Inflammatory macrophage treated with lipopolysaccharide for 4 hours (primary cell): ENCODE measurements at regions not wholly inside any gene's neighbourhood (a gene's known extent, or its start where the extent isn't known, plus 50 kb on each side); places are given as distances from the start of the nearest gene placed in this dataset.
"Not testable (repeated sequence)": the region's sequence is repeated elsewhere in the genome, so short reads cannot be mapped to it uniquely, and the experiment has no call there.

ENCODE experiments used
- DNase-seq: peaks from one replicate; pipeline ENCODE4 v3.0.0-alpha.2; 2020

DNA sequence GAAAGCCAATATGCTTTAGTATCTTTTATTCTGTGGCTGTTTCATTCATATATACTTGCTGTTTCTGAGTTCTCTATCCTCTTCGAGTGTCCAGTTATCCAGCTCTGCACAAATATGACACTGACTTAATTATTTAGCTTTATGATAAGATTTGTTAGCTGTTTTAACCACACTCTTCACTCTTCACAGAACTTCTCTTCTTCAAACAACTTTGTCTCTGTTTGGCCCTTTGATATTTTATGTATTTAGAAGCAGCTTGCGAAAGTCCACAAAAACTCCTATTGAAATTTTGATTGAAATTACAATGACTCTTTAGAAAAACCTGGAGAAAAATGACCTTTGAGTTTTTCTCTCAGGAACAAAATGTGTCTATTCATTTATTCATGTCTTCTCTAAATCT lies 407.0 kb downstream of the CPS1 start:
- DNase-seq, result no peak

DNA sequence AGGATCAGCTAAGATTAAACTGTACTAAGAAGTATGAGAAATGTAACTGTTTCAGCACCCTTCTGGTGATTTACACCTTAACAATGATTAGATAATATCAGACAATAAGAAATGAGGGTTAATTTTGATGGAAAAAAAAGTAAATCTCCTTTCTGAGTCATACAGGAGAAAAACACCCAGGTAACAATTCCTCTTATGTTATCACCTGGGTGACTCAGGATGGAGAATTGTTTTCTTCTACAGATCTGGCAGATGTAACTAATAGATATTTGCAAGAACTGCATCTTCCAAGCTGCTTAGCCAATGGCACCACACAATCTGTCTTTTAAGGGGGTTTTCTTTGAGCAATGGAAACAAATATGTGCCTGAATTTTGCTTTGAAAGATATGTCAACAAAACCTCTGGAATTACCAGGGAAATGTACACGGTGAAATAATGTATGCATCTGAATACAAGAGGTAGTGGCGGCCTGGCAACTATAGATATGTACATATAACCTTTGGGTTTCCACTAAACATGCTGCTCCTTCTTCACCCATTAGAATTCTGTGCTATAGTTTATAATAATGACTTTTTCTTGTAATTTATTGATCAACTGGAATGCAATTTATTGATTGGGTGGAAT lies 407.9 kb downstream of the CPS1 start:
- DNase-seq, result no peak

GRCh38 chr2:210965472-210965871 lies 409.1 kb downstream of the CPS1 start:
- no peak for DNase-seq

- no peak for DNase-seq
These were observed 409.9 kb downstream of the CPS1 start for GRCh38 chr2:210966330-210966729.

DNA sequence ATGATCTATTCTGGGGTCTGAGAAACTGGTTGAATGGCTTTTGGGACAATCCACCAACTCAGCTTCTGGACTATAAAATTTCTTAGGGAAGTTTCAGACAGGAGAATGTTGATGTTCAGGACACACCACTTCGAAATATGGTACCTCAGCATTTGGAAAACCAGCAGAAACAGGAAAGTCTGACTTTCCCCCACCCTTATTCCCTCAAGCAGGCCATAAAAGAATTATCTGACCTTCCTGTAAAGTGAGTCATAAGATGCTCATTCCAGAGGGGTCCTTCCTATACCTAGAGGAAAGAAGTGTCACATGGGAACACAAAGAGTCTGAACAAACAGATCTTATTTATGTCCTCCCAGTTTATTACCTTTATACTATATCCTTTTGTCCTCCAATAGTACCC lies 415.0 kb downstream of the CPS1 start:
- no peak for DNase-seq

GRCh38 chr2:210986806-210987205 lies 430.4 kb downstream of the CPS1 start:
- not testable (repeated sequence) for DNase-seq

DNA sequence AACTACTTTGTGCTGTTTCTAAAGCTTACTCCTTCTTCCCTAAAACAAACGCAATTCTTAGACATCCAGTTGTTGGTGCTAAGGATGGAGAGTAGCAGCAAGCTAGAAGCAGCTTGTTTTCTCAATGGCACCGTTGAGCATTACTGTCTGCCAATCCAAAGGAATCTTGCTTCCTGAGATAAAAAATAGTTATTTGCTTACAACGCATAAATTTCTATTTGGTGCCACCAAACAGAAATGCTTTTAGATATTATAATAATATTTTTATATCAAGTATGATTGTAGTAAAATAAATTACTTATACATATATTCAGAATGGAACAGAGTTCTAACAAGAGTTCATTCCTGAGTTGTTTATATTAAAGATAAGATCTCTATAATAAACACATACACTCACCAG lies 434.7 kb downstream of the CPS1 start:
- DNase-seq, result no peak

DNA sequence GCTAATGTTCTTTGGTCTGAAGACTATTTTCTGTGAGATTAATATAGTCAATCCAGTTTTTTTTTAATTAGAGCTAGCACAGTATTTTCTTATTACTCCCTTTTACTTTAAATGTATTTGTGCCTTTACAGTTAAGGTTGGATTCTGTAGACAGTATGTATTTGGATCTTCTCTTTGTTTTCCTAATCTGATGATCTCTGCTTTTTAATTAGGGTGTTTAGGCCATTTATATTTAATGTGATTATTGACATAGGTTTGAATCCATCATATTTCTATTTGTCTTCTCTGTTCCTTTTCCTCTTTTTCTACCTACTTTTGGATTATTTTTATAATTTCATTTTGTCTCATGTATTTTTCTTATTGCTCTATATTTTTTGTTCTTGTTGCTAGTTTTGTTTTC lies 437.7 kb downstream of the CPS1 start:
- no peak for DNase-seq

DNA sequence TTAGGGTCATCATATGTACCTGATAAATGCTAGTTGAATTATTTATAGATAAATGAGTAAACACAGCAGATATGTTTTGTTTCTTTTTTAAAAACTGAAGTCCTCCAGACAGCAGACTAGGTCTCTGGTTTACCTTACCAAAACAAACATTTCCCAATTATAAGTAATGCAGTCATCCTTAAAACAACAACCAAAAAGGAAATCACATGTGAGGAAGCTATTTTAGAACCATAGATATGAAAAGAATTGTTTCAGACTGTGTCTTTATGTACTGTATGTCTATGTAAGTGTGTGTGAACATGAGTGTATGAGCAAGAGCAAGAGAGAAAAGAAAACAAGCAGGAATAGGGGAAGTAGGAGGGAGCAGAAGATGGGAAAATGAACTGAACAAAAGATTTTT lies 441.0 kb downstream of the CPS1 start:
- no peak for DNase-seq

DNA sequence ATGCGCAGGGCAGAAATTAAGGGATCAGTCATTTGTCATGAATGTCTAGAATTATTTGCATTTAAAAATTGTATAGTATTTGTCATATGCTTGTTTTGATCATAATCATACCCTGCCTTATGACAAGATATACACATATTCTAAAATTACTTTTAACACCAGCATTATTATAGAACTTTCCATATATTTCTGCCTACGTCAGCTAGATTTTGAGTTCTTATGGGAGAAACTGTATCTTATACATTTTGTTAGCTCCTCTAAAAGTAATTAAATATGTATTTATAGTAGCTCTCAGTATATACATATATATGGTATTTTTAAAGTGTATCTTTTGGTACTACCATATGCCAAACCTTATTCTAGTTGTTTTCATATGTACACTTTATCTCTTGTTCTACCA lies 441.9 kb downstream of the CPS1 start:
- no peak for DNase-seq

DNA sequence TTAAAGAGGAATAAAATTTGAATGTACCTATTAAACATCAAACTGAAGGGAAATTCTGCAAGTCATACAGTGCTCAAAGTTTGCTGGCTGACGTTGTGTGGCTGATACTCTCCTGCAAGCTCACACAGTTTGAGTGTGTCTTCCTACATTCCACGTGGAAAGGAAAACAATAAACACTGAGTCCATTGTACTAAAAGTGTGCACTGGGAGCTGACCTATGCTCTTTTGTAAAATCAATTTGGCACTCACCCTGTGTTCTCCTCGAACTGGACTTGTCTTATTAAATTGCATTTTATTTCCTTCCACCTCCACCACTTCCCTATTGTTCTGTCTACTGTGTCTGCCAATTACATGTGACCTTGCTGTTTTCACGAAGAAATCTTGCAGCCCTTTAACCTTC lies 458.0 kb downstream of the CPS1 start:
- no peak for DNase-seq

DNA sequence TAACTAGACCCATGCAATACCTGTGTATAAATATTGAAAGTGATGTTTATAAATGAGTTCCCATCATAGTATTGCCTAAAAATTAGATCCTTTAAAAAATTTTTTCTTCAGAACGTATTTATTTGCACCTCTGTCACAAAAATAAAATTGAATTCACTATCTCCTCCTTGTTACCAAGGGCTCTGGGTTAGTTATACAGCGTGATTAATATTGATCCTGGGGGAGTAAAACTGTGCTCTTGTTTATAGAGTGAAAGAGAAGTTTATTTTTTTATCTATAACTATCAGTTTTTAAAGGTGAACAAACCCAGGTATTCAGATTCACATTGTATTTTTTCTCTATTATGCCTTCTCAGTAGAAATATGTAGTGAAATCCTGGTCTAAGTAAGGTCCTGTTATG lies 458.5 kb downstream of the CPS1 start:
- DNase-seq, result no peak

- DNase-seq, result not testable (repeated sequence)
These were observed 468.7 kb downstream of the CPS1 start for GRCh38 chr2:211025089-211025488.

GRCh38 chr2:211026109-211026508 lies 469.7 kb downstream of the CPS1 start:
- no peak for DNase-seq

GRCh38 chr2:211027976-211028375 lies 471.6 kb downstream of the CPS1 start:
- DNase-seq, result no peak

GRCh38 chr2:211033765-211034164 lies 477.4 kb downstream of the CPS1 start:
- DNase-seq, result no peak

- peak; percentile 4 for DNase-seq
These were observed 479.3 kb downstream of the CPS1 start for GRCh38 chr2:211035548-211036185.

- no peak for DNase-seq
These were observed 488.6 kb downstream of the CPS1 start for GRCh38 chr2:211045025-211045424.

DNA sequence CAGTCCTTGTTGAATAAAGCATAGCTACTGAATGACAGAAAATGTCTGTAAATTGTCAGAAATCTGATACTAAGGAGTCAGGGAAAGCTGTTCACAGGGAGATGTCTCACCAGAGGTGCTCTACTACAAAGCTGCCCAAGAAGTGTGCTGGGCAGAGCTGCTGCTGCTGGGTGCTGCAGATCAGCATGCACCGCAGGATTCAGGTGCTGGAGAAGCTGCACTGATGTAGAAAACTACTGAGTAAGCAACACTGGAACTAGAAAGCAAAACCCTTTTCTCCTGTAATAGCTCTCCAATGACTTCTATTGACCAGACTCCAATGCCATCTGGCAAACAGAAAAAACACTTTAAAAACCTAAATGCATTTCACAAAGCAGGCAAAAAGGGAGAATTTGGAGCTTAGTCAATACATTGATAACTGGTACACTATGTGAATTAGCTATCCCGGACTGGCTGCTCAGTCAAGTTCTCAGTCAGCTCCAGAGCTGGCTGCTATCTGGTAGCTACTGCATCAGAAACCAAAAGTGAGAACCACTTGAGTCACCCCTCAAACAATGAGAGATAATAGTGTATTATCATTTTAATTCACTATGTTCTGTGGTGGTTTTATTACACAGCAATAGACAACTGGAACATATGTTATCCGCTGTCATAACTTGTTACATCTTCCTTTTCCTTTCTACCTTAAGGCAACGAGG lies 493.1 kb downstream of the CPS1 start:
- no peak for DNase-seq

GRCh38 chr2:211055438-211055837 lies 499.0 kb downstream of the CPS1 start:
- no peak for DNase-seq

DNA sequence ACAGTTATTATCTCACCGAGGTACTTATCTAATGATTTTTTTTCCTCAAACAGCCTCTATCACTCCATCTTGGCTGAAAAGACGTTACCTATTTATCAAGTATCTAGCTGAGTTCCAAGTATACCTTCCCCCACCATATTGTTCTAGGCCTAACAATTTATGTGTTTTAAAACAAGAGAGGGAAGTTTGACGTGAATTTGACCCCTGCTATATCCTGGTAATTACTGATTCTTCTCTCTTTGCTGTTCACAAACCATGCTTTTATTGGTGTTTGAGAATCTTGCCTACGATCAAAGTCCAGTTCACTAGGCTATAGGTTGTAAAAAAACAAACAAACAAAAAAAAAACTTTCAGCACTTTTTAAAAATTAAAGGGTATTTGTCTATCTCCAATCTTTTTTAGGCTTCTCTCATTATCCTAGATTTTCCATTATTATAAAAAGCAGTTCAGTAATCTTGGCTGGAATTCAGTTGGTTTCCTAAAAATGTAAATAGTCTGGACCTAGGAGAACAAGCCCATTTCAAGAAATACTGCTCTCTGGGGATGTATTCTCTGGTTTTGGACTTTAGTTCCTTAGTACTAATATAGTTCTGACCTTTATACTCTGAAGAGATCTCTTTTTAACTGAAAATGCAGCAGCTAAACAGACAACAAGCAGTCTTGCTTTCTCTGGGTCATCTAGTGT lies 505.4 kb downstream of the CPS1 start:
- DNase-seq, result no peak

GRCh38 chr2:211062297-211062612 lies 505.9 kb downstream of the CPS1 start:
- DNase-seq, result no peak

DNA sequence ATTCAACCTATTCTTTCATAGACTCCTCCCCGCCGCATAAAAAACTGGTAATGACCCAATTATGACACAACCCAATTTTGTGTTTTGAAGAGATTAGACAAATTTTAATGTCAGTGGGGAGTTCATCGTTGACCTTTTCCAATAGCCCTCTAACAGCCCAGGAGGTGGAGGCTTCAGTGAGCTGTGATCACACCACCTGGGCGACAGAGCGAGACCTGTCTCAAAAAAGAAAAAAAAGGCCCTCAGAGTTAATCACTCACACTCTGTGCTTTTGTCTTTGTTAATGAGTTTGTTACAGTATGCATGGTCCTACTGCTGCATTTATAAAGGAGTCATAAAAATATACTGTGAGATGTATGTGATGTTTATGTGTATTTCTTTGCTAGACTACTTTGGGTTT lies 510.6 kb downstream of the CPS1 start:
- DNase-seq, result no peak
